Pons (tissue), 1 donor: ENCODE measurements at regions not wholly inside any gene's neighbourhood (a gene's known extent, or its start where the extent isn't known, plus 50 kb on each side); places are given as distances from the start of the nearest gene placed in this dataset.

Source experiments
- DNase-seq: peaks from one replicate; pipeline ENCODE4 v3.0.0-alpha.2; 2016; ENCODE audit warnings: low spot score

DNA sequence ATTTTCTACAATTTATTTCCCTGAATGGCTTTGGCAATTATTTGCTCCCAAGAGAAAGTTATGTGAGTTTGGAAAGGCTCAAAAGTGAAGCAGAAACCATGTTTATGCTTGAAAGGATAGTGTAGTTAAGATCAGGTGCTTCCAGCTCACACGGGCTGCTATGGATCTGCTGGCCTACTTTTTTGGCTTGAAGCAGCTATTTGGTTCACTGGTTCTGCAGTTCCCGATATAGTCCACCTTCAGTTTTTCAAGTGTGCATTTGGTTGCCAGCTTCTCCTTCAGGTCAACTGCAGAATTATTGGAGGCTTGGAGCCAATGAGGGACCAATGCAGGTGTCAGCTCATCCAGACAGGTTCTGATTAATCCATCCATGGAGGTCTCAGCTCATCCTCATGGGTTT is 484.3 kb upstream of the SEMA3A start:
- no peak for DNase-seq

DNA sequence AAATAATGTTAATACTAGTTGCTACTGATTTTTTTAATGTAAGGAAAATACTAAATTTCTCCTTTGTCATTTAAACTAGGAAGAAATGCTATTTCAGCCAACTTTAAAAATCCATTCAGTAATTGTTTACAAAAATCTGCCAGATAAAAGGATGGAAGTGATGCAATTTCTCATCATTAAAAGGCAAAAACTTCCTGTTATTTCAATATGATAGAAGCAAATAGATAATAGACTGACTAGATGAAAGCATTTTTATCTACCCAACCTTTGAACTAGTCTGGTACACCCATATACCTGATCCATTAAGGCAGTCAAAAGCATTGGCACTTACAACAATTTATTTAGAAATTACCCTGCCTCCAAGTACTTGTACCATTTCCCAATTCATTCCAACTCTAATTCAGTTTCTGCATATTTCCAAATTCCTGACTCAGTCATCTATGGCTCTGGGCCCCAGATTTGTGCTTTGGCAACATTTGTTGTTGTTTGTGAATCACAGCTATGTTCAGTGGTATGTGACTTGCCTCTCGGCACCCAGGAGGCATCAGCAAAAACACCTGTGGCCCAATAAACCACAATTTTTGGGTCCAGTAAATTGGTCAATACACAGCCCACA is 482.6 kb upstream of the SEMA3A start:
- DNase-seq, result no peak

DNA sequence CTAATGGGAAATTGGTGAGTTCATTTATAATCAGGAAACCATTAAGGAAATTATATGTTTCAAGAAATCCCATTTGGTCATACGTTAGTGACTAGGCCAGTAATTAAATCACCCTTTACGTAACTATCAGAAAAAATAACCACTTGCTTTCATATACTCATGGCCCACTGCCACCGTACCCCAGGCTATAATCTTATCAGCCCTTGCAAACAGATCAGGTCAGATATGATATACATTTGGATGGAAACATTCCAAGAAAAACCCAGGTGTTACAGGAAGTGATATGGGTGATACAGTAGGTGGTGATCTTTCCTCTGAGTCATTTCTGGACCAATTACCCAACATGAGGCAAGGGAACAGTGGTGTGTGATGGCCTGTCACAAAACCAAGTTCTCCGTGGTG is 481.0 kb upstream of the SEMA3A start:
- DNase-seq, result no peak

DNA sequence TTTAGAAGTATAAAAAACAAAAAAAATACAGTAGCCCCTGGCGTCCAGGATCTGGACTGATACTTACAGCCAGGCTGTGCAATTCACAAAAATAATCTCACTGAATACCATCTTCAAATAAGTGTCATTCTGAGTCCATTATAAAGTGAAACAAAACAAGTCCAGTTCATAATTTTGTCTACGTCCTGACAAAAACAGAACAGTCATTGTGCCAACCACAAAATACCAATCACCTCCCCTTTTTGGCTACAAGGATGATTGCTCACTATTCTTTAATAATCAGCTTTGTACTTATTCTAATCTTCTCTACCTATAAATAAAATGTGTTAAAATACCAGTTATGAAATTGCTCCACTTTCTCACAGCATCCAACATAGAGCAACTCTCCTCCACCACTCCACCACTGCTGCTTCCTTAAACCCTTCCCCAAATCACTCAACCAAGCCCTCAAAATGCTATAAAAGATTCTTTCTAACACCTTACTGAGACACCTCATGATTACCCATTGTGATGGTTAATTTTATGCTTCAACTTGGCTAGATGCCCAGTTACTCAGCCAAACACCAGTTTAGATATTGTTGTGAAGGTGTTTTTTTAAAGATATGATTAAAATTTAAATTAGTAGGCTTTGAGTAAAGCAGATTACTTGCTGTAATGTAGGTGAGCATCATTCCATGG is 479.8 kb upstream of the SEMA3A start:
- no peak for DNase-seq

DNA sequence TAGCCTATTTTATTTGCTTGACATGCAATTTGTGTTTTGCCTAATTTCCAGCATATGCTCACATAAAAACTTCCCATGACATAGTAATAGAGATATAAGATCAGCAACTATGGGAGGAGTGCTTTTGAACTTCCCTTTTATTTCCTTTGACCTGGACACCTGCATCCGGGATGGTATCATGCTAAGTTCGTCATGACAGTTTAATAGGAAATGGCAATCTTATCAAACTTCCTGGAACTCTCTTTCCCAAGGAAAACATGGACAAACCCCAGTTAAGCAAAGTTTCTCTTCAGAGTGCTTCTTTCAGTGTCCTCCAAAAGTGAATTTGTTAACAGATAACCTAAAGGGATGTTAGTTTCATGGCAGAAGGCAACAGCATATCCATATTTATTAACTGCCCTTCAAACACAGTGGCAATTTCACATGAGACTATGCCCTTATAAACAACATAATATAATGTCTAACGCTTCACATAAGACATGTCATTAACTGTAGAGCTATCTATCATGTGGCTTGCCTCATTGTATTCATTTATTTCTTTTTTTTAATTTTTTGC is 474.7 kb upstream of the SEMA3A start:
- no peak for DNase-seq

DNA sequence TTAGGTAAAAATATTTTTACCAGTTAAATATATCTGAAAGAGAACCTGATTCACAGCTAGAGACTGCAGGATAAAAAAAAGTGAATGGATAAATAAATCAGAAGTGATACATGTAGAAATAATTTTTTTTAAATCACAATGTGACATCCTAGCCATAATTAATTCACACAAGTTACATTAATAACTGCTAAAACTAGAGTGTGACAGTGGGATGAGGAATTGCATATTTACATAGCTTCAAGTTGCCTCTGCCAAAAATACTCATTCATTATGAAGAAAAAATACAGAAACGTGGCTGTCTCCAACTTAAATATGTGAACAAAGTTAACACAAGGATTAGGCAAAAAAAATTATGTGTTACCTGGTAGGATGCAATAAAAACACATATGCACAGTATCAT is 473.5 kb upstream of the SEMA3A start:
- no peak for DNase-seq

DNA sequence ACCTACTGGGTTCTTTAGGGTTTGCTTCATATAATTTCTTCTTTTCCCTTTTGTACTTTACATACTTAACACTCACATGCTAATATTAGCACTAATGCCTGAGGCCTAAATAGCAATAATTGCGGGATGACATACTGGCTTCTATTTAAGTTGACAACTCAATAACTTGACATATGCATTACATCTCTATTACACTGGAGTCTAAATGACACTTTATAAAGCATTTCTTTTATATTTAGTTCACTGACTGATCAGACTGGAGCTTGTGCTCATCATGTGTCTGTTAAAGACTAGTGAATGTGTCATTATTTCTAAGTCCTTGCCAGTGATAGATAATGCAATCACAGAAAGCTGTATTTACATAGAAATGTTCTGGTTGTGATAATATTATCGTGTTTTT is 472.1 kb upstream of the SEMA3A start:
- DNase-seq, result no peak

DNA sequence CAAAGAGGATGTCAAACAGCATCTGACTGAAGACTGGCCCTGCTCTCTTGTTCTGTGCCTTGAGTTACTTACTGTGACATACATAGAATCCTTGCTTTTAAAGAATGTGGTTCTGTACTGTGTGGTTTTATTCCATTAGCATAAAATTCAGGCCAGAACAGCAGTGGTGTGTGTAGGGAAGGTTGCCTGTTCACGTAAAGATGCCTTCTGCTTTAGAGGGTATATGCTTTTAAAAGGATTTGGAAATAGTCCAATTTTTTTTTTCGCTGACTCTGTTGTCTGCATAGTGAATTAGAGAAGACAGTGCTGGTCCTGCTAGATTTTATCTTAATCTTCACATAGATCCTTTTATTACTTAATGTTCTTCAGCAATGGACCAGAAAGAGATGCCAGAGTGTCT is 470.8 kb upstream of the SEMA3A start:
- DNase-seq, result no peak

DNA sequence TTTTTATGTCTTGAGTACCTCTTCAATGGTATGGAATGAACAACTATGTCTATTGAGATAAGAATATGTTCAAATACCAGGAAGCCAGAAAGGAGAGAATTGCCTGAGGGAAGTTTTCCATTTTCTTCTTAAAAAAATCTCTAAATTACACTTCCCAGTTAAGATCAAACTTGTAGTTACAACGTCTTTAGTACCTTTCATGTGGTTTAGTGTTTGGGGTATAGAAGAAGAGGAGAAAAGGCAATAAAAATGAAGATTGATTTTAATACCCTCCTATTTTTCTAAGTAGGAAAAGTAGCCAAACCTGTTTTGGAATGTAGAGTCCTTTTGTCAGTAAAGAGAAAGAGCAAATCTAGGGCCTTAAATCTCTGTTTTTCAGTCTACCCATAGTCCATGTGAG is 470.0 kb upstream of the SEMA3A start:
- no peak for DNase-seq

DNA sequence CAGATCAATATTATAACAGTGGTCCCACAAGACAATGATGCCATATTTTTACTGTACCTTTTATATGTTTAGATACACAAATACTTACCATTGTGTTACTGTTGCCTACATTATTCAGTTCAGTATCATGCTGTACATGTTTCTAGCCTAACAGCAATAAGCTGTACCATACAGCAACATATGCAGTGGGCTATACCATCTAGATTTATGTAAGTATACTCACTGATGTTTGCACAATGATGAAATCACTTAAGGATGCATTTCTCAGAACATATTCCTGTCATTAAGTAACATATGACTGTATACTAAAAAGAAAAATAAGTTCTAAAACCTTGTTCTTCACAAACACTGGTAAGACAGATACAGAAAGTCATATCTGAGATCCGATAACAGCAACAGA is 468.6 kb upstream of the SEMA3A start:
- DNase-seq, result no peak

DNA sequence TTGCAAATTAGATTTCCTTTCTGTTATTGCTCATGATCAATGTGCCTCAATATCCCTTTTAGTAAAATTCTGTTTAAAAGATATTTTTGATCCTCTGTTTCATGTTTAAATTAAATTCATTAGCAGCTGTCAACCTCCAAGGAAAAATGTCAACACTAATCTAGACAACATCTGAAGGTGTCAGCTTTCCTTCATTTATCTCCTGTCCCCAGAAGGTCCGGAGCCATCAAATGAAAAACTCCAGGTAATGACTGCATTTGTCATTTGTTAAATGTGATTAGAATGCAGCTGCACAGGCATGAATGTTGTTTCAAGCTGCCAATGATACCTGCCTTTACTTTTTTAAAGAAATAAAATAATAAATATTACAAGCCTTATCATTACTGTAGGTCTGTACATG is 463.7 kb upstream of the SEMA3A start:
- DNase-seq, result no peak

DNA sequence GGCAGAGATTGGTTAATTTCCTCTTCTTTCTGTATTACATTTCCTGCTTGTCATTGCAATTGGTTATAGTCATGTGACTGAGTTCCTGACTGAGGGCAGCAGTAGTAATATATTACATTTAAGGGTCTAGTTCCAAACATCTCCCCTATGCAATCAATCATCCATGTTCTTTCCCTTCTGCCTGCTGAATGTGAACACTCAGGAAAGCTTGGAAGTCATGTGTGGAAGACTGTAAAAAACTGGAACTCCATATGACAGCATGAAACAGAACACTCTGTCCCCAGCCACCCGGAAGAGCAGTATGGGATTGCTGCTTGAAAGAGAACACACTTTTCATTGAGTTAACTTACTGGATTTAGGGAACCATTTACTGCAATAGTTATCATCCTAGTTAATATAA is 459.7 kb upstream of the SEMA3A start:
- no peak for DNase-seq

DNA sequence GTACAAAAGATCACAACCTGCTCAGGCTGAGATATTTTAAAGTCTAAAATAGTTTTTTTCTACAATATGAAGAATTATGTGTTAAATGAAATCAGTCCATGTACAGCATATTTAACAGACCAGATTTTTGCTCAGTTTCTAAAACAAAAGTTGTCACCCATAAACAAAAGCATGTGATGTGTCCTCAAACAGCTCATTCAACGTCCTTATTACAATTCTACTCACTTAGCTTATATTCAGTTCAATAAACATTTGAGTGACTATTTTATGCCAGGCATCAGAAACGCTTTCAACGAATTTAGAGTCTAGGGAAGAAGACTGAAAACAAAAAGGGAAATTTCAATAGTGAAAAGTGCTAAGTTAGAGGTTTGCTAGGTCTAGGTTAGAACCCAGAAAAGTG is 457.3 kb upstream of the SEMA3A start:
- no peak for DNase-seq

DNA sequence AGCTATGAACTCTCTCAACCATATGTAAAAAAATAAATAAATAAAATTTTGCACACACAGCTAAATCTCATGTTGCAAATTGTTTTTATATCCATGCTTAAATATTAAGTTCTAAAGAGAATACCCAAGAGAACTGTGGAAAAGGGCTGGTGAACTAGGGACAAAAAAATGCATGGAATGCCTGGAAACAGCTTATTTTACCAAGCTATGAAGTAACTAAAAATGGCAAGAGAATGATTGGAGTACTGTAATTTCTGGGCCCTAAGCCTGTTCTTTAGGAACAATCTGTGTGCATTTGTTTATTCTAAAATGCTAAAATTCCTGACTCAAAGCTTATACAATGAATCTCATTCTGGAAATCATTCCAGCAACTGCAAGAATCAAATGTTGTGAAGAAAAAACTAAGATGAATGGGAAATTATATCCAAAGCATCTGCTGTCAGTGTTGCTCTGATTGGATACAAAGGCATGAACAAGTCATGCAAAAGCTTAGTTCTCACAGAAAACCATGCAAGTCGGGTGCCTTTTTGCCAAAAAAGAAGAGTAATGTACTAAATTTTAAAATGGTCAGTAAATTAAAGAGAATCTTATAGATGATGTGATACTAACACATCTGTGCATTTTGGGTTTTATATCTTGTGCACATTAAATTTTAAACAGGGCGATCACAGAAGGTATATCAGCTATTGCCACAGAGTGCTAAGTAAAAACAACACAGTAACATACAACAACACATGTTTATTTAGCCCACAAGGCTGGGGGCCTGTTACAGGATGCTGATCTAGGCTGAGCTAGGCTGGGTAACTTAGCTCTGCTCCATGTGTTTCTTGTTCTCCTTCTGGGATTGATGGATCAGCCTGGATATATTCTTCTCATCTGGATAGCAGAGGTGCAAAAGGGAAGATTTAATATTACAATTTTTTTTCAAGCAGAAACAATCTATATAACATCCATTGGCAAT is 453.5 kb upstream of the SEMA3A start:
- DNase-seq, result no peak

DNA sequence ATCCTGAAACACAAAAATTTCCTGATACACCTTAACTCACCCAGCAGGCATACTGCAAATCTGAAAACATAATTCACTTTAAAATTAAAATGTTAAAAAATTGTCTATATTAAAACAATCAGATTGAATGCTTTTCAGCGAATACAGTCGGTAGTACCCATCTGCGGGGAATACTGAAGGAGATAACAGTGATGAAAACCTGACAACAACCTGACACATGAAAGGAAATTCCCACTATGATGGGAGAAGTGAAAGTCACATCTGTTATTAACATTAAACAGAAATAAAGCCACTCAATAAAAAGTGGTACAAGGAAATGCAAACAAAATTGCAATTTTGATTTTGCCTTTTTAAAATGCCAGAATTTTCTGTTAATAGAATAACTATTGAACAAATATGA is 448.0 kb upstream of the SEMA3A start:
- no peak for DNase-seq

DNA sequence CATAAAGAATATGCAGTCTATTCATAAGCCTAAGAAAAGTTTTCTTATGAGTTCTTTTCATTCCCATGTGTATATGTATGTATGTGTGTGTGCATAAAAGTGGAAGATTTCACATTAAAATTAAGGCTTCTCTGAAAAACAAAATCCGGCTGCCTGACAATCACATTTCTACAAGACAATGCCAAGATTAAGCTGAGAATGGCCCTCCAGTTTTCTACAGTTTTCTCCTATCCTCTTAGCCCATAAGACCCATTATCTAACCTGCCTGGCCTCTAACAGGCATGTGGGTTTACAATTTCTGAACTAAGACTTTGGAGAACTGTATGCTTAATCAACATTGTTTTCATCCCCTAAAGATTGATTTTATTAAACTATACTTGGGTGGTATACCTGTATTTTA is 446.0 kb upstream of the SEMA3A start:
- no peak for DNase-seq

DNA sequence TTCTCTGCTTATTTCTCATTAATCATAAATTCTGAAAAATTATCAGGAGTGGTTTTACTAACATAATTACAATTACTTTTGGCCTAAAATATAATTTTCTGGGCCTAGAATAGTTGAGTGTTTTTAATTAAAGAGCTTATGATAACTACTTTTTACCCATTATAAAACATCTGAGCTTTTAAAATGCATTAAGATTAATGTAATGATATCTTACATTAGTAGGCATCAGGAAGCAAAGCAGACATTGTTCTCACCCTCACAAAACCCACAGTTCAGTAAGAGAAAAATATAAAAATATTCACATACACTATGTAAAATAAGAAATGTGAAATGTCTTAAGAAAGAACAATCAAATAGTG is 443.7 kb upstream of the SEMA3A start:
- DNase-seq, result no peak

DNA sequence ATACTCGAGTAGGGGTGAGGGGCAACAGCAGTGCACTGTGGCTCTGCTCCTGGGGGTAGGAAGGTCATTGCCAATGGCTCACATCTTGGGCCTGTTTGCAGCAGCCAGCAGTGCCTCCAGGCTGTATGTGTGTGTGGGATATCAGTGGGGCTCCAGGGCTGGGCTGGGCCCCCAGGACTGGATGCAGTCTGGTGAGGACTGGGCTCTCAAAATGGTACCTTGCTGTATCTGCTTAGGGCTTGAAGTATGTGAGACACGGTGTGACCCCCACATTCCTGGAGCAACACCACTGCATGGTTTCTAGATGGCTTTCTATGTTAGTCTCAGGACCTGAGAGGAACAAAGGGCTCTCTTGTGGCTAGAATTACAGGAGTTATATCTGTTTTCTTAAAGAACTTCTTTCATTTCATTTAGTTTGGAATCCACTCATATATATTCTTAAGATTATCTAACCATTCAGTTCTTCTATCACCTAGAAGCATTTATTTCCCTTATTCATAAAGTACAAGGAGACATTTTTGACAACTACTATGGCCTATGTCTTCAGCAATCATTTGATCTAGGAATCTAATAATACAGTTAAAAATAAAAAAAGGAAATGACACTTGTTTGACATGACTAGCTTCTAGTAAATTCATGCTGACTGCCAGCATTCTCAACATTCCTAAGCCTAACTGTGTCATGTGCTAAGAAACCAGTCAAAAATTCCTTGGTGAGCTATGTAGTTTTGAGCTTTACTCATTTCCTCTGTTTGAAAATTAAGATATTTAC is 443.2 kb upstream of the SEMA3A start:
- no peak for DNase-seq

DNA sequence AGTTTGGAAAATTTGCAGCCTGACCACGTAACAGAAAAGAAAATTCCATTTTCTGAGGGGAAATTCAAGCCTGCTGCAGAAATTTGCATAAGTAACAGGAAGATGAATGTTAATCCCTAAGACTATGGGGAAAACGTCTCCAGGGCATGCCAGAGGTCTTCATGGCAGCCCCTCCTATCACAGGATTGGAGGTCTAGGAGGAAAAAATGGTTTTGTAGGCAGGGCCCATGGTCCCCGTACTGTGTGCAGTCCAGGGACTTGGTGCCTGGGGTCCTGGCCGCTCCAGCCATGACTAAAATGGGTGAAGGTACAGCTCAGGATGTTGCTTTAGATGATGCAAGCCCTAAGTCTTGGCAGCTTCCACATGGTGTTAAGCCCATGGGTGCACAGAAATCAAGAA is 437.3 kb upstream of the SEMA3A start:
- DNase-seq, result no peak

DNA sequence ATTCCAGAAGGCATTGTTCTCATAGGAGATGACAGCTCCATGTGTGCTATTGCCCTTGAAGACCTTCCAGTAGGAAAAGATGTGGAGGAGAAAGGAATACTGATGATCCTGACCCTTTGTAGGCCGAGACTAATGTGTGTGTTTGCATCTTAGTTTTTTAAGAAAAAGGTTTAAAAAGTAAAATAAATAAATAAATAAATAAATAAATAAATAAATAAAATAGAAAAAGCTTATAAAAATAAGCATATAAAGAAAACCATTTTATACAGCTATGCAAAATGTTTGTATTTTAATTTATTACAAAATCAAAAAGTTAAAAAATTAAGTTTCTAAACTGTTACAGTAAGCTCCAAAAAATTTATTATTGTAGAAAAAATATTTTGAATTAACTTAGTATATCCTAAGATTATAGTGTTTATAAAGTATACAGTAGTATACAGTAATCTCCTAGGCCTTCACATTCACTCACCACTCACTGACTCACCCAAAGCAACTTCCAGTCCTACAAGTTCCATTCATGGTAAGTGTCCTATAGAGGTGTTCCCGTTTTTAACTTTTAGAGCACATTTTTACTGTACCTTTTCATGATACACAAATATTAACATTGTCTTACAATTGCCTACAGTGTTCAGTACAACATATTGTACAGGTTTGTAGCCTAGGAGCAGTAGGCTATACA is 435.2 kb upstream of the SEMA3A start:
- DNase-seq, result no peak

DNA sequence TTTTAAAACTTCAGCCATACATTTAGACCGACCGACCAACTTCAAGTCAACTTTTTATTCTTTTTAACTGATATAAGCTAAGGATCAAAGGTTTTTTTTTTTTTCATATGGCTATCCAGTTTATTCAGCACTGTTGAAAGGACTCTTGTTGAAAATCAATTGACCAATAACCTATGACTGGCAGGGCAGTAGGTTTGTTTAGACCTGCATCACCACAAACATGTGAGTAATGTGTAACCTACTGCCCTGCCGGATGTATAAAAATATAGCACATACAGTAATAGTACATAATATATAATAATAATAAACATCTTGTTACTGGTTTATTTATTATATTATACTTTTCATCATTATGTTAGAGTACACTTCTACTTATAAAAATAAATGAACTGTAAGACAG is 434.6 kb upstream of the SEMA3A start:
- DNase-seq, result no peak

DNA sequence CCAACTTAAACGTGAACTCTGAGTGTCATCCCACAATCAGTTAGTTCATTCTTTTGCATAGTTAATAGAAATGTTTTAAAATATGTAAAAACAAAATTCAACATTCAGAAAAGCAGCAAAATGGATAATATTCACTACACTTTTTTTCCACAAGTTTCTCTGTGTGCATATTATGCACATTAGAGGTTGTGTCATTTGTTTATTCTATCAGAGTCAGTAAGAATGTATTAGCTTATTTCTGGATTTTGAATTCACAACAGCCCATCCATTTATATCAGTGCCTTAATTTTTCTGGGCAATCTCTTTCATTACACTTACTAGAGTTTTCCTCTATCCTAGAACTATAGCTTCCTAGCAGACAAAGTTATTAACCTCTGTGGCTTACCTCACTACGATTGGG is 432.7 kb upstream of the SEMA3A start:
- DNase-seq, result no peak
